CD14-positive monocyte (primary cell): ENCODE measurements at regions not wholly inside any gene's neighbourhood (a gene's known extent, or its start where the extent isn't known, plus 50 kb on each side); places are given as distances from the start of the nearest gene placed in this dataset.
A peak's percentile ranks its signal among the peaks of the same experiment; 100 is the strongest.

Source experiments
- DNase-seq, 3 donors: peaks; one replicate each; pipeline ENCODE4 v3.0.0-alpha.2; 2011 to 2022
- H2AFZ ChIP-seq: 2 replicates; pipeline ENCODE4 v1.6.0; 2012; ENCODE audit warnings: mild to moderate bottlenecking, low read depth, low read length, inconsistent platforms; ENCODE audit not compliant: insufficient read depth, poor library complexity, severe bottlenecking
- H3K27ac ChIP-seq, 2 donors: 1 replicate in 1 of 2; 2 replicates in 1 of 2; pipeline ENCODE4 v1.5.1; 2012 to 2013; ENCODE audit warnings: low read length in 2 of 2, control low read depth in 1 of 2, inconsistent platforms in 1 of 2, low read depth in 1 of 2, mild to moderate bottlenecking in 1 of 2
- H3K27me3 ChIP-seq, 2 donors: one replicate each; pipeline versions ENCODE4 v1.6.0 to v1.6.1; 2011 to 2013; ENCODE audit warnings: low read length in 2 of 2; ENCODE audit not compliant: control insufficient read depth in 2 of 2, insufficient read depth in 2 of 2
- H3K36me3 ChIP-seq, 2 donors: replicated peaks in 1 of 2; 1 replicate in 1 of 2; 2 replicates in 1 of 2; pipeline versions ENCODE4 v1.5.1 to v1.6.1; 2012 to 2013; ENCODE audit warnings: low read length in 2 of 2, control low read depth in 1 of 2, inconsistent platforms in 1 of 2, mild to moderate bottlenecking in 1 of 2; ENCODE audit not compliant: insufficient read depth in 2 of 2, control insufficient read depth in 1 of 2
- H3K4me1 ChIP-seq, 2 donors: 1 replicate in 1 of 2; 2 replicates in 1 of 2; pipeline versions ENCODE4 v1.5.1 to v1.6.1; 2012 to 2013; ENCODE audit warnings: low read length in 2 of 2, control low read depth in 1 of 2, inconsistent platforms in 1 of 2, mild to moderate bottlenecking in 1 of 2, moderate library complexity in 1 of 2; ENCODE audit not compliant: insufficient read depth in 2 of 2, control insufficient read depth in 1 of 2
- H3K4me2 ChIP-seq: replicated peaks from 2 replicates; pipeline ENCODE3; 2012; ENCODE audit warnings: low read length, moderate library complexity, mild to moderate bottlenecking; ENCODE audit not compliant: poor library complexity, severe bottlenecking; ENCODE audit errors: extremely low read depth
- H3K4me3 ChIP-seq, 3 experiments: fragments of 200-600 bp in 1 of 3; sonication (generic) in 1 of 3; replicated peaks in 1 of 3; 1 replicate in 2 of 3; 2 replicates in 1 of 3; pipeline ENCODE4 v1.5.1; 2011 to 2013; ENCODE audit warnings: low read length in 3 of 3, mild to moderate bottlenecking in 3 of 3, control low read depth in 2 of 3, low read depth in 2 of 3, inconsistent platforms in 1 of 3, moderate library complexity in 1 of 3
- H3K79me2 ChIP-seq: 2 replicates; pipeline ENCODE4 v1.6.0; 2012; ENCODE audit warnings: mild to moderate bottlenecking, control low read depth, inconsistent platforms, low read length, moderate library complexity; ENCODE audit not compliant: insufficient read depth
- H3K9ac ChIP-seq: 2 replicates; pipeline ENCODE4 v1.6.0; 2017; ENCODE audit warnings: low read length, mild to moderate bottlenecking; ENCODE audit not compliant: insufficient read depth, poor library complexity, severe bottlenecking
- H3K9me3 ChIP-seq, 2 donors: replicated peaks in 1 of 2; 1 replicate in 1 of 2; 2 replicates in 1 of 2; pipeline versions ENCODE4 v1.5.1 to v1.6.1; 2012 to 2013; ENCODE audit warnings: low read length in 2 of 2, control low read depth in 1 of 2; ENCODE audit not compliant: control insufficient read depth in 1 of 2, insufficient read depth in 1 of 2
- H4K20me1 ChIP-seq: 2 replicates; pipeline ENCODE4 v1.6.0; 2012; ENCODE audit warnings: mild to moderate bottlenecking, low read length, control low read depth, moderate library complexity; ENCODE audit not compliant: insufficient read depth
- H3K27ac Mint-ChIP-seq, 7 donors: one replicate each; pipeline ENCODE4 v1.8.0; 2020; ENCODE audit warnings: mild to moderate bottlenecking in 7 of 7, mixed read lengths in 7 of 7, moderate library complexity in 6 of 7, inconsistent platforms in 2 of 7
- H3K27me3 Mint-ChIP-seq, 3 donors: one replicate each; pipeline ENCODE4 v1.8.0; 2021 to 2022; ENCODE audit warnings: low read depth in 3 of 3, mild to moderate bottlenecking in 3 of 3, mixed read lengths in 3 of 3, moderate library complexity in 3 of 3, inconsistent platforms in 1 of 3
- H3K36me3 Mint-ChIP-seq, 2 donors: one replicate each; pipeline ENCODE4 v1.8.0; 2020; ENCODE audit warnings: mixed read lengths in 2 of 2, inconsistent platforms in 1 of 2, mild to moderate bottlenecking in 1 of 2
- H3K4me1 Mint-ChIP-seq: one replicate; pipeline ENCODE4 v1.8.0; 2020; ENCODE audit warnings: mild to moderate bottlenecking, mixed read lengths
- H3K4me3 Mint-ChIP-seq, 2 donors: one replicate each; pipeline ENCODE4 v1.8.0; 2020; ENCODE audit warnings: mild to moderate bottlenecking in 2 of 2, mixed read lengths in 2 of 2, moderate library complexity in 1 of 2
- H3K9me3 Mint-ChIP-seq, 7 donors: one replicate each; pipeline ENCODE4 v1.8.0; 2020 to 2022; ENCODE audit warnings: mixed read lengths in 7 of 7, mild to moderate bottlenecking in 6 of 7, moderate library complexity in 6 of 7, inconsistent platforms in 2 of 7
- WGBS: methylation state at CpG from one replicate; pipeline ENCODE4 v1.1.5; 2013; ENCODE audit warnings: missing lambda C conversion rate; ENCODE audit not compliant: insufficient coverage; 5-methylcytosine and 5-hydroxymethylcytosine counted together
- intact Hi-C, 2 donors: fragments of 100-400 bp; cut with micrococcal nuclease; formaldehyde crosslinking; loops; one replicate each; pipeline versions ENCODE4 v1.15.0 to v1.15.1; 2023
- TF ChIP-seq, protein P1 (sequence below): fragments of 200-600 bp; IDR thresholded peaks from one replicate; pipeline ENCODE4 v1.8.0; 2022; ENCODE audit warnings: antibody characterized with exemption, mild to moderate bottlenecking

DNA sequence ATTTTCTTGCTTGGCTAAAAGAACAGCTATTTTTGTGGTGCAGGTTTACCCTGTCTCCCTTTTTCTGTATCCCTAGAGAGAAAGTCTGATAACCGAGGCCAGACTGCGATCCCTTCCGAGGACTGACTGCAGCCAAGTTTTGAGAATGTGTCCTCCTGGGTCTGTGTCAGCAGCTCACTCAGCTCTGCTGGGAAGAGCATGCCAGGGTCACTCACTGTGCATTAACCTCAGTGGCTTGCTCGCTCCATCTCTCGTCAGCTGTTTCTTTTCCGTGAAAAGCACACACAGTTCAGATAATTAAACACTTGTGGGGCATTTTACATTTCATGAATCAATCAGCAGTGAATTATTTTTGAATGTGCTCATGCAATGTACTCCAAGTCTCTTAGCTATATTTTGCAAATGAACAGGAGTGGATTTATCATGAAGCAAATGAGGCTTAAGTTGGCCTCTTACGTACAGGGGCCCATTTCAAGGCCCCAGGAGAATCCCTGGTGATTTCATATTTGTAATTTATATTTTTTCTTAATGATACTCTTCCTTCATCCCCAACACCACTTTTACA lies 252.1 kb downstream of the SMARCA2 start:
- DNase-seq, result no peak
- H3K4me2 ChIP-seq, result no peak overlapping the region
- peaks cover 34% of the 10 kb centered on the region for H3K4me1 Mint-ChIP-seq
- no peaks in the 10 kb centered on the region for H3K79me2 ChIP-seq
- H4K20me1 ChIP-seq, result no peaks in the 10 kb centered on the region
- no peak overlapping the region for H3K4me3 ChIP-seq
- peaks cover 37% of the 10 kb centered on the region in 2 donors for H3K4me1 ChIP-seq
- no peaks in the 10 kb centered on the region for H3K36me3 ChIP-seq
- H3K36me3 Mint-ChIP-seq, result no peaks in the 10 kb centered on the region
- H3K27me3 Mint-ChIP-seq, result peaks cover 0 to 3% (median 2%) of the 10 kb centered on the region in 3 donors
- H3K27ac Mint-ChIP-seq, result no peak overlapping the region
- no peak overlapping the region for H3K27ac ChIP-seq
- H3K27me3 ChIP-seq, result no peaks in the 10 kb centered on the region
- H3K9ac ChIP-seq, result no peak overlapping the region
- no peak overlapping the region for H2AFZ ChIP-seq
- no peak overlapping the region for H3K4me3 Mint-ChIP-seq
- 98% methylated on average over 4 of the region's 7 CpGs for WGBS
- H3K9me3 ChIP-seq, result no peaks in the 10 kb centered on the region
- TF ChIP-seq, protein P1, sequence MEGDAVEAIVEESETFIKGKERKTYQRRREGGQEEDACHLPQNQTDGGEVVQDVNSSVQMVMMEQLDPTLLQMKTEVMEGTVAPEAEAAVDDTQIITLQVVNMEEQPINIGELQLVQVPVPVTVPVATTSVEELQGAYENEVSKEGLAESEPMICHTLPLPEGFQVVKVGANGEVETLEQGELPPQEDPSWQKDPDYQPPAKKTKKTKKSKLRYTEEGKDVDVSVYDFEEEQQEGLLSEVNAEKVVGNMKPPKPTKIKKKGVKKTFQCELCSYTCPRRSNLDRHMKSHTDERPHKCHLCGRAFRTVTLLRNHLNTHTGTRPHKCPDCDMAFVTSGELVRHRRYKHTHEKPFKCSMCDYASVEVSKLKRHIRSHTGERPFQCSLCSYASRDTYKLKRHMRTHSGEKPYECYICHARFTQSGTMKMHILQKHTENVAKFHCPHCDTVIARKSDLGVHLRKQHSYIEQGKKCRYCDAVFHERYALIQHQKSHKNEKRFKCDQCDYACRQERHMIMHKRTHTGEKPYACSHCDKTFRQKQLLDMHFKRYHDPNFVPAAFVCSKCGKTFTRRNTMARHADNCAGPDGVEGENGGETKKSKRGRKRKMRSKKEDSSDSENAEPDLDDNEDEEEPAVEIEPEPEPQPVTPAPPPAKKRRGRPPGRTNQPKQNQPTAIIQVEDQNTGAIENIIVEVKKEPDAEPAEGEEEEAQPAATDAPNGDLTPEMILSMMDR, result no peak
- H3K9me3 Mint-ChIP-seq, result peaks cover 0 to 2% (median 0%) of the 10 kb centered on the region in 7 donors
- intact Hi-C loops, result no loop called here

DNA sequence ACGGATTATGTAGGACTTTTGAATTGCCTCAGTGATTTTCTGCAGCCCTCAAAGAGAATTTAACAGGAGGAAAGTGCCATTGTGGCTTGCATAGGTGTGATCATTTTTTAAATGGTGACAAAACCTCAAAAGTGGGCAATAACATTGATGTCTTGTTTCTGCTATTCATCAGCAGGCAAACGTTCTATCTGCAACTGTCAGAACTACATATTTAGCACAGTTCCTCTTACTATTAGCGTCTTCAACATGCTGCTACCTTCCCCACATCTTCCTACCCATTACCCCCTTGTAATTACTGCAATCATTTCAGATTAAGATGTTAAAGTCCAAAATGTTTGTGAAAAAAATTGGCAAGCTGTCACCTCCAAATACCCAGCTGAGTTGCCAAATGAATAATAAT lies 254.6 kb downstream of the SMARCA2 start:
- Mint-ChIP-seq H3K27ac (peak overlapping the region in 1 of 7 donors; percentile 50), H3K4me3 (no peak overlapping the region), H3K9me3 (peaks cover 0 to 2% (median 0%) of the 10 kb centered on the region in 7 donors), H3K4me1 (peaks cover 16% of the 10 kb centered on the region), H3K27me3 (peaks cover 0 to 2% (median 2%) of the 10 kb centered on the region in 3 donors), H3K36me3 (no peaks in the 10 kb centered on the region)
- H3K79me2 ChIP-seq, result no peaks in the 10 kb centered on the region
- no peak overlapping the region for H2AFZ ChIP-seq
- no peak overlapping the region for H3K4me2 ChIP-seq
- no peak overlapping the region for H3K9ac ChIP-seq
- TF ChIP-seq, protein P1, result no peak
- 0% methylated on average over 1 of the region's 3 CpGs for WGBS
- no peak overlapping the region for H3K27ac ChIP-seq
- H3K36me3 ChIP-seq, result no peaks in the 10 kb centered on the region
- no peaks in the 10 kb centered on the region for H3K27me3 ChIP-seq
- H3K4me3 ChIP-seq, result no peak overlapping the region
- DNase-seq, result no peak
- H3K4me1 ChIP-seq, result peaks cover 19 to 20% of the 10 kb centered on the region in 2 donors
- intact Hi-C loops, result no loop called here
- no peaks in the 10 kb centered on the region for H4K20me1 ChIP-seq
- no peaks in the 10 kb centered on the region for H3K9me3 ChIP-seq
